Upper lobe of left lung (tissue), 6 donors: ENCODE measurements at regions not wholly inside any gene's neighbourhood (a gene's known extent, or its start where the extent isn't known, plus 50 kb on each side); places are given as distances from the start of the nearest gene placed in this dataset.

Source experiments
- ATAC-seq, 2 donors: fragments of 200-7000 bp; cut with Tn5 transposase; one replicate each; pipeline ENCODE4 v1.9.1; 2022; ENCODE audit warnings: mild to moderate bottlenecking in 2 of 2, moderate library complexity in 2 of 2; ENCODE audit not compliant: low FRiP score in 2 of 2
- DNase-seq, 2 donors: peaks; one replicate each; pipeline ENCODE4 v3.0.0-alpha.2; 2019 to 2020
- H3K27ac ChIP-seq, 4 donors: fragments of 200-600 bp; sonication (generic); one replicate each; pipeline ENCODE4 v1.5.1; 2016 to 2019
- H3K27me3 ChIP-seq, 4 donors: fragments of 200-600 bp; sonication (generic); one replicate each; pipeline ENCODE4 v1.5.1; 2017 to 2019
- H3K36me3 ChIP-seq, 4 donors: fragments of 200-600 bp; sonication (generic); one replicate each; pipeline ENCODE4 v1.5.1; 2016 to 2019
- H3K4me1 ChIP-seq, 4 donors: fragments of 200-600 bp; sonication (generic); one replicate each; pipeline ENCODE4 v1.5.1; 2018 to 2019
- H3K4me3 ChIP-seq, 4 donors: fragments of 200-600 bp; sonication (generic); one replicate each; pipeline ENCODE4 v1.5.1; 2017 to 2019; ENCODE audit warnings: mild to moderate bottlenecking in 2 of 4, moderate library complexity in 1 of 4
- H3K9me3 ChIP-seq, 4 donors: fragments of 200-600 bp; sonication (generic); one replicate each; pipeline ENCODE4 v1.5.1; 2018 to 2019
- EP300 ChIP-seq, 4 donors: sonication (generic); formaldehyde crosslinking; IDR thresholded peaks; one replicate each; pipeline ENCODE4 v1.5.1; 2017; ENCODE audit warnings: antibody characterized with exemption in 4 of 4, control low read depth in 2 of 4
- POLR2A ChIP-seq, 4 donors: fragments of 450-650 bp; IDR thresholded peaks; one replicate each; pipeline ENCODE4 v1.5.1; 2016 to 2017; ENCODE audit warnings: antibody characterized with exemption in 4 of 4, mild to moderate bottlenecking in 2 of 4
- POLR2AphosphoS5 ChIP-seq, 2 donors: sonication (generic); formaldehyde crosslinking; IDR thresholded peaks; one replicate each; pipeline ENCODE4 v1.5.1; 2017; ENCODE audit warnings: antibody characterized with exemption in 2 of 2
- WGBS, 2 donors: methylation state at CpG; one replicate each; pipeline ENCODE4 v1.1.5; 2017 to 2018; 5-methylcytosine and 5-hydroxymethylcytosine counted together
- TF ChIP-seq, protein P1 (sequence below), 6 experiments: fragments of 450-650 bp in 4 of 6; fragments of 200-600 bp in 2 of 6; sonication (generic) in 2 of 6; IDR thresholded peaks; one replicate each; pipeline ENCODE4 v1.5.1; 2016 to 2019; ENCODE audit warnings: antibody characterized with exemption in 6 of 6
- donor health status: DM: no; HTN: no; CAD: no; lungs with moderate emphysema.
- donor health status: DM: no; HTN: yes; CAD: no; lungs with severe emphysema.

- Histone ChIP-seq H3K9me3 (no peaks in the 10 kb centered on the region), H3K4me3 (no peak overlapping the region), H3K27ac (no peak overlapping the region), H3K27me3 (no peaks in the 10 kb centered on the region), H3K36me3 (no peaks in the 10 kb centered on the region), H3K4me1 (no peaks in the 10 kb centered on the region)
- WGBS, 2 donors, result 59 to 63% methylated on average over 3 of the region's 3 CpGs
- no peak for ATAC-seq
- DNase-seq, result no peak
- TF ChIP-seq POLR2A (IDR thresholded peaks at IDR 0.05) (no peak), EP300 (IDR thresholded peaks at IDR 0.05) (no peak), POLR2AphosphoS5 (IDR thresholded peaks at IDR 0.05) (no peak)
- TF ChIP-seq, protein P1, sequence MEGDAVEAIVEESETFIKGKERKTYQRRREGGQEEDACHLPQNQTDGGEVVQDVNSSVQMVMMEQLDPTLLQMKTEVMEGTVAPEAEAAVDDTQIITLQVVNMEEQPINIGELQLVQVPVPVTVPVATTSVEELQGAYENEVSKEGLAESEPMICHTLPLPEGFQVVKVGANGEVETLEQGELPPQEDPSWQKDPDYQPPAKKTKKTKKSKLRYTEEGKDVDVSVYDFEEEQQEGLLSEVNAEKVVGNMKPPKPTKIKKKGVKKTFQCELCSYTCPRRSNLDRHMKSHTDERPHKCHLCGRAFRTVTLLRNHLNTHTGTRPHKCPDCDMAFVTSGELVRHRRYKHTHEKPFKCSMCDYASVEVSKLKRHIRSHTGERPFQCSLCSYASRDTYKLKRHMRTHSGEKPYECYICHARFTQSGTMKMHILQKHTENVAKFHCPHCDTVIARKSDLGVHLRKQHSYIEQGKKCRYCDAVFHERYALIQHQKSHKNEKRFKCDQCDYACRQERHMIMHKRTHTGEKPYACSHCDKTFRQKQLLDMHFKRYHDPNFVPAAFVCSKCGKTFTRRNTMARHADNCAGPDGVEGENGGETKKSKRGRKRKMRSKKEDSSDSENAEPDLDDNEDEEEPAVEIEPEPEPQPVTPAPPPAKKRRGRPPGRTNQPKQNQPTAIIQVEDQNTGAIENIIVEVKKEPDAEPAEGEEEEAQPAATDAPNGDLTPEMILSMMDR (IDR thresholded peaks at IDR 0.05), result no peak
Measured at GRCh38 chr17:14950216-14950615, 314.9 kb downstream of the PMP22 start.

DNA sequence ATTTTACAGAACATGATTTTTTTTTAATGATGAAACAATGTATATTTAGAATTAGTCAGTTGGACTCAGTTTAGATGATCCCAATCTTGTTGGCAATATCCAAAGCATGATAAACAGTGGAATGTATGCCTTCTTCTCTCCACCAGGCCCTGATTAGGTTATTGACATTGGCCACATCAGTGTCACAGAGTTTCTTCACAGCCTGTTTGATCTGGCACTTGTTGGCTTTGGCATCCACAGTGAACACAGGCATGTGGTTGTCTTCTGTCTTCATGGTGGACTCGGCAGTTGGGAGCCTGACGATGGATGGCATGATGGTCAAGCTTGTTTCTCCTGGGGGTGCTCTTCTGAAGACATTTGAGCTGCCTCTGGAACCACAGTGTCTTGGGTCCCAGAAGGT is 317.5 kb downstream of the PMP22 start:
- DNase-seq, result no peak
- WGBS, 2 donors, result 89 to 91% methylated on average over 2 of the region's 2 CpGs
- H3K27ac ChIP-seq, result no peak overlapping the region

GRCh38 chr17:14946481-14946880 is 318.6 kb downstream of the PMP22 start:
- Histone ChIP-seq H3K4me3 (no peak overlapping the region), H3K4me1 (no peaks in the 10 kb centered on the region), H3K27ac (no peak overlapping the region), H3K9me3 (no peaks in the 10 kb centered on the region), H3K27me3 (no peaks in the 10 kb centered on the region), H3K36me3 (no peaks in the 10 kb centered on the region)
- ATAC-seq, result no peak
- 82 to 84% methylated on average over 7 of the region's 7 CpGs for WGBS, 2 donors
- DNase-seq, result no peak
- no peak for TF ChIP-seq EP300 (IDR thresholded peaks at IDR 0.05)
- no peak for TF ChIP-seq POLR2A (IDR thresholded peaks at IDR 0.05)
- TF ChIP-seq, protein P1 (IDR thresholded peaks at IDR 0.05), result no peak
- TF ChIP-seq POLR2AphosphoS5 (IDR thresholded peaks at IDR 0.05), result no peak

More for the DNA sequence above, 317.5 kb downstream of the PMP22 start:
- Histone ChIP-seq H3K36me3 (no peaks in the 10 kb centered on the region), H3K9me3 (no peaks in the 10 kb centered on the region), H3K27me3 (no peaks in the 10 kb centered on the region), H3K4me1 (no peaks in the 10 kb centered on the region), H3K4me3 (no peak overlapping the region)
- TF ChIP-seq, protein P1 (IDR thresholded peaks at IDR 0.05), result no peak
- no peak for TF ChIP-seq POLR2A (IDR thresholded peaks at IDR 0.05)
- no peak for ATAC-seq

GRCh38 chr17:14942526-14943190 is 322.5 kb downstream of the PMP22 start:
- DNase-seq (no peak), ATAC-seq (no peak)
- 68 to 69% methylated on average over 3 of the region's 3 CpGs for WGBS, 2 donors
- no peak overlapping the region for H3K4me3 ChIP-seq
- H3K4me1 ChIP-seq, result peaks cover 0 to 3% (median 0%) of the 10 kb centered on the region in 4 donors
- no peaks in the 10 kb centered on the region for H3K36me3 ChIP-seq
- no peak for TF ChIP-seq EP300 (IDR thresholded peaks at IDR 0.05)
- TF ChIP-seq POLR2A (IDR thresholded peaks at IDR 0.05), result no peak
- no peak for TF ChIP-seq POLR2AphosphoS5 (IDR thresholded peaks at IDR 0.05)
- TF ChIP-seq, protein P1 (IDR thresholded peaks at IDR 0.05), result no peak
- no peak overlapping the region for H3K27ac ChIP-seq
- H3K27me3 ChIP-seq, result no peaks in the 10 kb centered on the region
- no peaks in the 10 kb centered on the region for H3K9me3 ChIP-seq

GRCh38 chr17:14940938-14941265 is 324.2 kb downstream of the PMP22 start:
- Histone ChIP-seq H3K9me3 (no peaks in the 10 kb centered on the region), H3K36me3 (no peaks in the 10 kb centered on the region), H3K4me3 (no peak overlapping the region), H3K27me3 (no peaks in the 10 kb centered on the region), H3K27ac (no peak overlapping the region), H3K4me1 (peaks cover 0 to 3% (median 0%) of the 10 kb centered on the region in 4 donors)
- ATAC-seq (no peak), DNase-seq (no peak)
- TF ChIP-seq EP300 (IDR thresholded peaks at IDR 0.05), result no peak
- TF ChIP-seq, protein P1 (IDR thresholded peaks at IDR 0.05), result no peak
- no peak for TF ChIP-seq POLR2A (IDR thresholded peaks at IDR 0.05)
- no peak for TF ChIP-seq POLR2AphosphoS5 (IDR thresholded peaks at IDR 0.05)
- WGBS, 2 donors, result 90% methylated on average over 3 of the region's 3 CpGs
